Chondrocyte (in vitro differentiated cells): ENCODE measurements at regions not wholly inside any gene's neighbourhood (a gene's known extent, or its start where the extent isn't known, plus 50 kb on each side); places are given as distances from the start of the nearest gene placed in this dataset.

ENCODE experiments used
- DNase-seq: peaks from one replicate; pipeline ENCODE4 v3.0.0; 2021; ENCODE audit warnings: mixed read lengths, low spot score
- H3K27ac Mint-ChIP-seq: one replicate; pipeline ENCODE4 v1.8.0; 2021; ENCODE audit warnings: mild to moderate bottlenecking, moderate library complexity, mixed read lengths; ENCODE audit not compliant: unreplicated experiment
- H3K27me3 Mint-ChIP-seq: 2 replicates; pipeline ENCODE4 v1.8.0; 2021; ENCODE audit warnings: low read depth, mixed read lengths
- H3K36me3 Mint-ChIP-seq: 2 replicates; pipeline ENCODE4 v1.8.0; 2021; ENCODE audit warnings: low read depth, mixed read lengths
- H3K4me1 Mint-ChIP-seq: 2 replicates; pipeline ENCODE4 v1.8.0; 2021; ENCODE audit warnings: low read depth, mild to moderate bottlenecking, mixed read lengths
- H3K4me3 Mint-ChIP-seq: one replicate; pipeline ENCODE4 v1.8.0; 2021; ENCODE audit warnings: mild to moderate bottlenecking, moderate library complexity, mixed read lengths; ENCODE audit not compliant: unreplicated experiment
- H3K9me3 Mint-ChIP-seq: 2 replicates; pipeline ENCODE4 v1.8.0; 2021; ENCODE audit warnings: low read depth, mixed read lengths
- TF ChIP-seq, protein P1 (sequence below): fragments of 200-600 bp; sonication (generic); IDR thresholded peaks from 2 replicates; pipeline ENCODE4 v1.5.0; 2021; ENCODE audit warnings: antibody characterized with exemption, mild to moderate bottlenecking, moderate library complexity

DNA sequence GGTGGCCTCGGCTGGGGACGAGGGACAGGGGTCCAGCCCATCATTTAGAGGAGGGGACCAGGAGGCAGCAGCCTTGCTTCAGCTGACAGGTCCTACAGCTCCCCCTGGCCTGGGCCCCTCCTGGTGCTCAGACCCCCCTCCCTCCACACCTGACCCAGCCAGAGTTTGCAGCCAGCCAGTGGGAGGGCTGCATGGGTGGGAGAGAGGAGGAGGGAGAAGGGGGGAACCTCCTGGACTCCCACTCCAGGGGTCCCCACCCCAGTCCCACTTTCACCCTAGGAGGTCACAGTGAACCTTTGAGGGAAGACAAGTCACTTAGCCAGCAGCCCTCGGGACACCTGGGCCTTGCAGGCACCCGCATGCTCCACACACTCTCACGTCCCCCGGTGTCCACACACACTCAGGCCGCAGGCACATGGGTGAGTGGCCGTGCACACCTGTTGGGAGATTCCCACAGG, 108.9 kb upstream of the ZBTB40 start:
- Mint-ChIP-seq H3K36me3 (peaks cover 2% of the 10 kb centered on the region), H3K9me3 (no peaks in the 10 kb centered on the region), H3K4me1 (no peaks in the 10 kb centered on the region), H3K4me3 (no peak overlapping the region), H3K27me3 (peaks cover 56% of the 10 kb centered on the region), H3K27ac (no peak overlapping the region)
- TF ChIP-seq, protein P1, sequence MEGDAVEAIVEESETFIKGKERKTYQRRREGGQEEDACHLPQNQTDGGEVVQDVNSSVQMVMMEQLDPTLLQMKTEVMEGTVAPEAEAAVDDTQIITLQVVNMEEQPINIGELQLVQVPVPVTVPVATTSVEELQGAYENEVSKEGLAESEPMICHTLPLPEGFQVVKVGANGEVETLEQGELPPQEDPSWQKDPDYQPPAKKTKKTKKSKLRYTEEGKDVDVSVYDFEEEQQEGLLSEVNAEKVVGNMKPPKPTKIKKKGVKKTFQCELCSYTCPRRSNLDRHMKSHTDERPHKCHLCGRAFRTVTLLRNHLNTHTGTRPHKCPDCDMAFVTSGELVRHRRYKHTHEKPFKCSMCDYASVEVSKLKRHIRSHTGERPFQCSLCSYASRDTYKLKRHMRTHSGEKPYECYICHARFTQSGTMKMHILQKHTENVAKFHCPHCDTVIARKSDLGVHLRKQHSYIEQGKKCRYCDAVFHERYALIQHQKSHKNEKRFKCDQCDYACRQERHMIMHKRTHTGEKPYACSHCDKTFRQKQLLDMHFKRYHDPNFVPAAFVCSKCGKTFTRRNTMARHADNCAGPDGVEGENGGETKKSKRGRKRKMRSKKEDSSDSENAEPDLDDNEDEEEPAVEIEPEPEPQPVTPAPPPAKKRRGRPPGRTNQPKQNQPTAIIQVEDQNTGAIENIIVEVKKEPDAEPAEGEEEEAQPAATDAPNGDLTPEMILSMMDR, result no peak
- DNase-seq, result peak; percentile 85

DNA sequence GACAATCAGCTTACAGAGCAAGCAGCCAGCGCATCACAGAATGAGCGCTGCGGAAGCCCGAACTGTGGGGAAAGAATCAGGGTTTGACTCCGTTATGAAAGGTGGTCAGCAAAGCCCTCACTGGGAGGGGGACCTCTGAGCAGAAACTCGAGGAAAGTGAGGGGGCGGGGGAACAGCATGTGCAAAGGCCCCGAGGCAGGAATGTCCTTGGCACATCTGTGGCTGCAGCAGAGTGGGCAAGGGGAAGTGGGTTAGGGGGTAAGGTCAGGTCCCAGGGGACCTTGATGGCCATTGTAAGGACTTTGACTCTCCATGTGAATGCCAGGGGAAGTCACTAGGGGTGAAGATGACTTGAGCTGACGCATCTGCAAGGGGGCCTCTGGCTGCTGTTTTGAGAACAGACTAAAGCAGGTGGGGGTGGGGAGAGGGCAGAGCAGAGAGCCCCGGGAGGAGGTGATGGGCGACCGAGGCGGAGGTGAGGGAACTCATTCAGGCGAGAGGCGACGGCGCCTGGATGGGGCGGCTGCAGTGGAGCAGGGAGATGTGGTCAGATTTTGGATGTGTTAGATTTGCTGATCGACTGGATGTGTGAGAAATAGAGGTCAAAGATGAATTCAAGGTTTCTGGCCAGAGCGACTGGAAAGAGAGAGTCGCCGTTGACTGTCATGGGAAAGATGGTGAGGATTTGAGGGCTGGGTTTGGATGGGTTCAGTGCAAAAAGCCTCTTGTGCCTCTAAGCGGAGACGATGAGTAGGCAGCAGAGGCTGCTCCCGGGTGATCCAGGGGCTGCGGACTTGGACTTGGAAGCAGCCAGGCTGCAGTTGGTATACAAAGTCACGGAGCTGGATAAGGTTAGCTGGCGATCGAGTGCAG, 108.0 kb upstream of the ZBTB40 start:
- Mint-ChIP-seq H3K27ac (no peak overlapping the region), H3K27me3 (peaks cover 57% of the 10 kb centered on the region), H3K9me3 (no peaks in the 10 kb centered on the region), H3K4me3 (no peak overlapping the region), H3K4me1 (no peaks in the 10 kb centered on the region), H3K36me3 (peaks cover 2% of the 10 kb centered on the region)
- DNase-seq, result peak; percentile 68
- TF ChIP-seq, protein P1, result no peak

DNA sequence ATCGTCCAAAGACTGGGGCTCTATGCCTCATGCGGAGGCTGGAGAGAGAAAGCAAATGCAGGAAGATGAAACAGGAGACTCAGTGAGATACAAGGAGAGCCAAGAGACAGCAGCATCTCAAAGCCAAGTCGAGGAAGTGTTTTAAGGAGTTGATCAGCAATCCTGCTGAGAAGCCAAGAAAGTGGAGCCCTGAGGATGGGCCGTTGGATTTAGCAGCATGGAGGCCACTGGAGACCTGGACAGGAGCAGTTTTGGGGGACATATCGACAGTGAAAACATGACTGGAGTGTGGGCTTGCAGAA, 107.4 kb upstream of the ZBTB40 start:
- no peak overlapping the region for H3K27ac Mint-ChIP-seq
- H3K9me3 Mint-ChIP-seq, result no peaks in the 10 kb centered on the region
- H3K27me3 Mint-ChIP-seq, result peaks cover 58% of the 10 kb centered on the region
- DNase-seq, result peak; percentile 19
- peaks cover 2% of the 10 kb centered on the region for H3K36me3 Mint-ChIP-seq
- H3K4me1 Mint-ChIP-seq, result no peaks in the 10 kb centered on the region
- no peak overlapping the region for H3K4me3 Mint-ChIP-seq
- TF ChIP-seq, protein P1, result no peak

DNA sequence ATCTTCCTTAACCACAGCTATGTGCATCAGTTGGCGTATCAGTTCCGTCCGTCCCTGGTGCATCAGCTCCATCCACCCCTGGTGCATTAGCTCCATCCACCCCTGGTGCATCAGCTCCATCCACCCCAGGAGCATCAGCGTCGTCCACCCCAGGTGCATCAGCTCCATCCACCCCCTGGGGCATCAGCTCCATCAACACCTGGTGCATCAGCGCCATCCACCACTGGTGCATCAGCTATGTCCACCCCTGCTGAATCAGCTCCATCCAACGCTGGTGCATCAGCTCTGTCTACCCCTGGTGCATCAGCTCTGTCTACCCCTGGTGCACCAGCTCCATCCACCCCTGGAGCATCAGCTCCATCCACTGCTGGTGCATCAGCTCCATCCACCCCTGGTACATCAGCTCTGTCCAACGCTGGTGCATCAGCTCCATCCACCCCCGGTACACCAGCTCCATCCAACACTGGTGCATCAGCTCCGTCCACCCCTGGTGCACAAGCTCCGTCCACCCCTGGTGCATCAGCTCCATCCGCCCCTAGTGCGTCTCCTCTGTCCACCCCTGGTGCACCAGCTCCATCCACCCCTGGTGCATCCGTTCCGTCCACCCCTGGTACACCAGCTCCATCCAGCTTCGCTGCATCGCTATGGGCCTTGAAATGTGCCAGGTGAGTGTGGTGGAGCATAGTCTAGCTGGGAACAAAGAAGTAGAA, 106.6 kb upstream of the ZBTB40 start:
- no peak overlapping the region for H3K27ac Mint-ChIP-seq
- peaks cover 59% of the 10 kb centered on the region for H3K27me3 Mint-ChIP-seq
- no peak overlapping the region for H3K4me3 Mint-ChIP-seq
- TF ChIP-seq, protein P1, result no peak
- peaks cover 2% of the 10 kb centered on the region for H3K36me3 Mint-ChIP-seq
- no peaks in the 10 kb centered on the region for H3K9me3 Mint-ChIP-seq
- no peaks in the 10 kb centered on the region for H3K4me1 Mint-ChIP-seq
- DNase-seq, result peak; percentile 79

DNA sequence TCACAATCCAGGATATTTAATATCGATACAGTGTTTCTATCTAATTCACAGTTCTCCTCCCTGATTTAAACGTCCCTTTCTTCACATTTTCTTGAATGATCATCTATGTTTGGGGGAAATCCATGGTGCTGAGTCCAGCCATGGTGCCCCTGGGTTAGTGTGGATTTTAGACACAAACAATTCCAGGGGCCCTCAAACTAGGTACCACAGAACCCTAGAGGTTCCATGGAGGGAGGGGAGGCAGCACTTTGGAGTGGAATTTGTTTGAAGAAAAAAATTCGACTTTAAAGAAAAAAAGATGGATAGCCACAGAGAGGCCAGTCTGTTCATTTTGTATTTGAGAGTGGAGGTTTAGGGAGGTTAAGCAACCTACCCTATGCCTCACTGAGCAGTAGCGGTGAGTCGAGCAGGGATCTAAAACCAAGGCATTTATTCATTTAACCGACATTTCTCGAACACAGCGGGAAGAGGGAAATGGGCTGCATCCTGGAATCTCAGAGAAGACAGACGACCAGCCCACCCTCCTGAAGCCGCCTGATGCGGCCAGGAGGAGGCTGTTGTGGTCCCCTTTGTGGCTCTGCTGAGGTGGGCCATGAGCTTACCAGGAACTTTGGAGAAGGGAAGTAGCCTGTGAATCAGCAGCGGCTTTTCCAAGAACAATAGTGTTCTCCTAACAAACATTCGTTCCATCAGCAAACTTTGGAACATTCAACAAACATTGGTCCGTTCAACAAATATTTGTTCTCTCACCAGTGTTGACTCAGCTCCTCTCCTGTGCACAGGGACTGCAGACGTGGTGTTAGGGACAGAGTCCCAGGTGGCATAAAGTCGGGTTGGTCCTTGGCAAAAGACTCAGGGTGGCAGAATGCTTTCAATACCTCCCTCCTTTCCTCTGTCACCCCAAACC, 103.5 kb upstream of the ZBTB40 start:
- Mint-ChIP-seq H3K4me1 (no peaks in the 10 kb centered on the region), H3K36me3 (no peaks in the 10 kb centered on the region), H3K27me3 (peaks cover 64% of the 10 kb centered on the region), H3K4me3 (no peak overlapping the region), H3K27ac (no peak overlapping the region), H3K9me3 (no peaks in the 10 kb centered on the region)
- TF ChIP-seq, protein P1, result no peak
- no peak for DNase-seq
